Heart right ventricle (tissue), 16 donors: ENCODE measurements at regions not wholly inside any gene's neighbourhood (a gene's known extent, or its start where the extent isn't known, plus 50 kb on each side); places are given as distances from the start of the nearest gene placed in this dataset.

Experiments
- ATAC-seq, 8 donors: fragments of 200-7000 bp; cut with Tn5 transposase; one replicate each; pipeline ENCODE4 v1.9.1; 2020; ENCODE audit warnings: mild to moderate bottlenecking in 8 of 8, moderate library complexity in 8 of 8, moderate number of reproducible peaks in 1 of 8
- DNase-seq, 2 donors: peaks; one replicate each; pipeline ENCODE4 v3.0.0-alpha.2; 2020
- H3K27ac ChIP-seq, 10 donors: fragments of 200-600 bp; sonication (generic) in 2 of 10; one replicate each; pipeline versions ENCODE4 v1.5.0 to v1.8.0; 2020 to 2022; ENCODE audit warnings: mild to moderate bottlenecking in 3 of 10
- H3K27me3 ChIP-seq, 7 donors: fragments of 200-600 bp; one replicate each; pipeline ENCODE4 v1.8.0; 2021 to 2022; ENCODE audit warnings: mild to moderate bottlenecking in 2 of 7
- H3K36me3 ChIP-seq, 9 donors: fragments of 200-600 bp; sonication (generic) in 1 of 9; one replicate each; pipeline versions ENCODE4 v1.5.0 to v1.8.0; 2020 to 2022; ENCODE audit warnings: mild to moderate bottlenecking in 2 of 9
- H3K4me1 ChIP-seq, 9 donors: fragments of 200-600 bp; sonication (generic) in 1 of 9; one replicate each; pipeline versions ENCODE4 v1.5.0 to v1.8.0; 2020 to 2022; ENCODE audit warnings: mild to moderate bottlenecking in 4 of 9
- H3K4me3 ChIP-seq, 10 donors: fragments of 200-600 bp; sonication (generic) in 2 of 10; one replicate each; pipeline versions ENCODE4 v1.5.0 to v1.8.0; 2020 to 2022; ENCODE audit warnings: mild to moderate bottlenecking in 7 of 10, moderate library complexity in 2 of 10
- H3K9me3 ChIP-seq, 11 donors: fragments of 200-600 bp in 10 of 11; sonication (generic) in 2 of 11; one replicate each; pipeline versions ENCODE4 v1.5.0 to v1.8.0; 2013 to 2022; ENCODE audit warnings: mild to moderate bottlenecking in 2 of 11, control low read depth in 1 of 11, moderate library complexity in 1 of 11
- WGBS, 2 donors: extraction: QIAGEN DNeasy Blood & Tissue Kit; methylation state at CpG; one replicate each; pipeline ENCODE4 v1.1.7; 2013; ENCODE audit warnings: inconsistent platforms in 1 of 2; 5-methylcytosine and 5-hydroxymethylcytosine counted together
- intact Hi-C, 10 donors: fragments of 100-400 bp; cut with DNase I; formaldehyde crosslinking; loops; one replicate each; pipeline versions ENCODE4 v1.11.1 to v1.14.2; 2022
- TF ChIP-seq, protein P1 (sequence below), 9 donors: fragments of 200-600 bp; sonication (generic) in 2 of 9; IDR thresholded peaks; one replicate each; pipeline versions ENCODE4 v1.5.0 to v1.8.0; 2021 to 2022; ENCODE audit warnings: antibody characterized with exemption in 9 of 9, mild to moderate bottlenecking in 5 of 9, moderate library complexity in 1 of 9
- donor health status: Arrhythmogenic right ventricular cardiomyopathy.
- donor health status: ischemic (EF 13 %, LVEDD 7.1; RV severe dilation, severe dysfunction).
- donor health status: healthy with polysubstance abuse.
- donor health status: DM: no; HTN: yes; CAD: no.
- donor health status: DM: no; HTN: no; CAD: no.
- donor health status: ischemic (EF 25% LVEDD 6.9; RV normal size, moderate dysfunction).
- donor health status: ischemic (EF 25% LVEDD 5.7; RV mildly dilated, moderate dysfunction).
- donor health status: healthy.
- donor health status: DM: yes; HTN: yes; CAD: no.
- donor health status: Ischemic cardiomyopathy.
- donor health status: ischemic (EF 35%, LVEDD 5.7; RV mildly dilated, moderate dysfunction).
- donor health status: nonischemic (EF 11% LVEDD 7.7; RV severe dilation, severe dysfunction).
- donor health status: DM: yes; HTN: yes; CAD: no.
- donor health status: PGD.
- donor health status: ischemic (EF 29% LVEDD 5.4; RV normal size, mild dysfunction).
- donor health status: nonischemic (EF 23%, LVEDD 6.1; RV moderate dilation, normal function).

DNA sequence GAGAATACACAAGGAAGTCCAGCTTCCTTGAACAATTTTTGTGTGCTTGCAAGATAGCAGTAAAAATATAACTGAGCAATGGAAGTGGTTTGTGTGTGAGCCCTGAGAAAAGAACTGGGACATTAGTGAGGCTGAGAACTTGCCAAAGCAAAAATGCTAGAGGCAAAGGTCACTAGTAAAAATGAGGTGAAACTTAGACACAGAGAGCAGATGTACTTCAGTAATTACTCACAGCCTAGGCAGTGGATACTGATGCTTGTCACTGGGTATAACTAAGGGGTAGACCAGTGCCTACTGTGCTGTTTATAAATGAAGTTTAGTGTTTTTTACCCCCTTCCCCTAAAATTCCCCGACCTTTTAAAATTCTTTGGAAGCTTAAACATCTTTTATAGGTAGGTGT, 450.1 kb downstream of the LPIN1 start:
- no peak overlapping the region for H3K4me3 ChIP-seq
- H3K9me3 ChIP-seq, result peaks cover 0 to 9% (median 5%) of the 10 kb centered on the region in 11 donors
- intact Hi-C loops, result loop anchor here in 1 of 10 donors (10.0 kb wide), 1 partner anchor 118 kb away; no protein-coding TSS in a partner anchor
- H3K36me3 ChIP-seq, result no peaks in the 10 kb centered on the region
- ATAC-seq, result no peak
- no peaks in the 10 kb centered on the region for H3K27me3 ChIP-seq
- TF ChIP-seq, protein P1, sequence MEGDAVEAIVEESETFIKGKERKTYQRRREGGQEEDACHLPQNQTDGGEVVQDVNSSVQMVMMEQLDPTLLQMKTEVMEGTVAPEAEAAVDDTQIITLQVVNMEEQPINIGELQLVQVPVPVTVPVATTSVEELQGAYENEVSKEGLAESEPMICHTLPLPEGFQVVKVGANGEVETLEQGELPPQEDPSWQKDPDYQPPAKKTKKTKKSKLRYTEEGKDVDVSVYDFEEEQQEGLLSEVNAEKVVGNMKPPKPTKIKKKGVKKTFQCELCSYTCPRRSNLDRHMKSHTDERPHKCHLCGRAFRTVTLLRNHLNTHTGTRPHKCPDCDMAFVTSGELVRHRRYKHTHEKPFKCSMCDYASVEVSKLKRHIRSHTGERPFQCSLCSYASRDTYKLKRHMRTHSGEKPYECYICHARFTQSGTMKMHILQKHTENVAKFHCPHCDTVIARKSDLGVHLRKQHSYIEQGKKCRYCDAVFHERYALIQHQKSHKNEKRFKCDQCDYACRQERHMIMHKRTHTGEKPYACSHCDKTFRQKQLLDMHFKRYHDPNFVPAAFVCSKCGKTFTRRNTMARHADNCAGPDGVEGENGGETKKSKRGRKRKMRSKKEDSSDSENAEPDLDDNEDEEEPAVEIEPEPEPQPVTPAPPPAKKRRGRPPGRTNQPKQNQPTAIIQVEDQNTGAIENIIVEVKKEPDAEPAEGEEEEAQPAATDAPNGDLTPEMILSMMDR (IDR thresholded peaks at IDR 0.05), result no peak
- DNase-seq, result no peak
- H3K27ac ChIP-seq, result no peak overlapping the region
- peaks cover 3 to 44% (median 18%) of the 10 kb centered on the region in 9 donors for H3K4me1 ChIP-seq
- 93 to 95% methylated on average over 1 of the region's 1 CpG for WGBS, 2 donors

DNA sequence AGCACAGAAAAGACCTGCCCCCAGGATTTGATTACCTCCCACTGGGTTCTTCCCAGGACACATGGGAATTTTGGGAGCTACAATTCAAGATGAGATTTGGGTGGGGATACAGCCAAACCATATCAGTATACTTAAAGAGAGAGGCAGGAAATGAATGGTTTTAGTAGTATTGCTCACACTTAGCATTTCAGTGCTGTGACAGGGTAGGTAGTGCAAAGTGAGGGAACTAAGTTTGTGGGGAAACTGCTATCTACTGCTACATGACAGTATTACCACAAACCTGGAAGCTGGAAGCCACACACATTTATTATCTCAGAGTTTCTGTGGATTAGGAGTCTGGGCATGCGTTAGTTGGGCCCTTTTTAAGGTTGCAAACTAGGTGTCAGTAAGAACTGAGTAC, 450.7 kb downstream of the LPIN1 start:
- H3K27me3 ChIP-seq, result no peaks in the 10 kb centered on the region
- intact Hi-C loops, result loop anchor here in 1 of 10 donors (10.0 kb wide), 1 partner anchor 118 kb away; no protein-coding TSS in a partner anchor
- DNase-seq (no peak), ATAC-seq (no peak)
- no peaks in the 10 kb centered on the region for H3K36me3 ChIP-seq
- H3K4me1 ChIP-seq, result peaks cover 3 to 45% (median 19%) of the 10 kb centered on the region in 9 donors
- 96 to 98% methylated on average over 1 of the region's 1 CpG for WGBS, 2 donors
- no peak overlapping the region for H3K4me3 ChIP-seq
- H3K27ac ChIP-seq, result no peak overlapping the region
- H3K9me3 ChIP-seq, result peaks cover 0 to 9% (median 5%) of the 10 kb centered on the region in 11 donors
- TF ChIP-seq, protein P1 (IDR thresholded peaks at IDR 0.05), result no peak

DNA sequence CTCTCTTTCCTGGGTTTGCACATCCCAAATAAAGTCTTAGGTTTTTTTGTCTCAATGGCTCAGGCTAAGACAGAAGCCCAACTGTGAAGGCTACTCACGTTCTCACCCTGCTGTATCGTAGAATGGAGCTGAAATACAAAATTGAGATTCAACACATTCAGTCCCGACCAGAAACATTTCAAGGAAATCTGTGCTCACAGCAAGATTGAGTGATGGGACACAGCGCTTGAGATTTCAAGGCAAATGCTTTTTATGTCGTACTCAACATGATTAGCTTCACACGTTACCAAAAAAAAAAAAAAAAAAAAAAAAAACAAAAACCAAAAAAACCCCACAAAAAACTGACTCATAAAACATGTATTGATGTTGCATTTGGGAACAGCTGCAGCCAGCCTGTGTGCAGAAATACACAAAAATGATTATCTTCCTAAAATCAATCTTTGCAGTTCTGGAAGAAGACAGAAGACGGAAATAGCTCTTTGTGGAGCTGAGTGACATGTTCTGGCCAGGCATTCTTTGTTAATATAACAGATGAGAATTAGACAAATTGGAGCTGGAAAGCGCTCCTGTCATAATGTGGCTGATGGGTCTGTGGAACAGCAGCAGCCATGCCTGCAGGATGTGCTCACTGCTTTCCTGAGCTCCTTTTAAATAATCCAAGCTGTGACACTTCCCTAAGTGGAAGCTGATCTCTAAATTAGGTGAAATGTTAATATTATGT, 453.2 kb downstream of the LPIN1 start:
- 56 to 67% methylated on average over 8 of the region's 8 CpGs for WGBS, 2 donors
- Histone ChIP-seq H3K4me1 (peaks cover 6 to 36% (median 25%) of the 10 kb centered on the region in 9 donors), H3K36me3 (no peaks in the 10 kb centered on the region), H3K4me3 (no peak overlapping the region), H3K9me3 (peaks cover 0 to 10% (median 5%) of the 10 kb centered on the region in 11 donors), H3K27me3 (no peaks in the 10 kb centered on the region), H3K27ac (peak overlapping the region in 3 of 10 donors; percentile 5 to 28 (median 18))
- intact Hi-C loops, result loop anchor here in 1 of 10 donors (10.0 kb wide), 1 partner anchor 115 kb away; no protein-coding TSS in a partner anchor
- TF ChIP-seq, protein P1 (IDR thresholded peaks at IDR 0.05), result no peak
- ATAC-seq, result peak; percentile 30 to 80 (median 56)
- DNase-seq, result no peak

DNA sequence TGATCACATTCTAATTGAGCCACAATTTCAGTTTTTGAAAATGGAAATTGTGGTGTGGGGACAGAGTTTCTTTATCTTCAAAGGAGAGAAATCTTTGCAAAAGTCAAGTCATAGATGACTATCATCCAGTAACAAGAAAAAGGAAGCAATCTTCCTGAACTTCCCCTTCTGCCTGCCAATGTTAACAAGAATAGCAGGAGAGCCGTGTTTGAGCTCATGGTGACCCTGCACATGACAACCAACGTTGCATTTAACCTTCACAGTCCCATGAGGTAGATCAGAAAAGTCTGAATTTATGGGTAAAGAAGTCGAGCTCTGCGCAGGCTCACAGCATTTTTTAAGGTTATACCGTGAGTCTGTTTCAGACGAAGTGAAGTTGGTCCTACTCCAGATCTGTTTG, 454.9 kb downstream of the LPIN1 start:
- TF ChIP-seq, protein P1 (IDR thresholded peaks at IDR 0.05), result no peak
- ATAC-seq, result peak in 1 of 8 donors; percentile 58

More for the DNA sequence above, 454.9 kb downstream of the LPIN1 start:
- Histone ChIP-seq H3K36me3 (no peaks in the 10 kb centered on the region), H3K27ac (peak overlapping the region in 1 of 10 donors; percentile 33), H3K4me3 (no peak overlapping the region), H3K9me3 (peaks cover 0 to 24% (median 5%) of the 10 kb centered on the region in 11 donors), H3K27me3 (no peaks in the 10 kb centered on the region), H3K4me1 (peaks cover 6 to 35% (median 25%) of the 10 kb centered on the region in 9 donors)
- 59 to 64% methylated on average over 6 of the region's 6 CpGs for WGBS, 2 donors
- DNase-seq, result no peak
- intact Hi-C loops, result no loop called here
